Liver (tissue), 8 donors: ENCODE measurements at regions not wholly inside any gene's neighbourhood (a gene's known extent, or its start where the extent isn't known, plus 50 kb on each side); places are given as distances from the start of the nearest gene placed in this dataset.

Source experiments
- DNase-seq: peaks from one replicate; pipeline ENCODE4 v3.0.0-alpha.2; 2017; ENCODE audit warnings: low spot score
- H3K27ac ChIP-seq, 2 donors: one replicate each; pipeline ENCODE4 v1.7.0; 2013; ENCODE audit warnings: inconsistent platforms in 2 of 2, low read length in 2 of 2, control low read depth in 1 of 2, low read depth in 1 of 2, mild to moderate bottlenecking in 1 of 2
- H3K27me3 ChIP-seq, 4 donors: one replicate each; pipeline versions ENCODE4 v1.6.1 to v1.7.0; 2013; ENCODE audit warnings: low read length in 3 of 4, inconsistent platforms in 1 of 4, mild to moderate bottlenecking in 1 of 4, moderate library complexity in 1 of 4; ENCODE audit not compliant: control insufficient read depth in 4 of 4, insufficient read depth in 4 of 4
- H3K36me3 ChIP-seq, 4 donors: one replicate each; pipeline versions ENCODE4 v1.6.1 to v1.7.0; 2013; ENCODE audit warnings: low read length in 3 of 4, mild to moderate bottlenecking in 3 of 4, low read depth in 1 of 4, moderate library complexity in 1 of 4; ENCODE audit not compliant: control insufficient read depth in 4 of 4, insufficient read depth in 3 of 4
- H3K4me1 ChIP-seq, 4 donors: one replicate each; pipeline versions ENCODE4 v1.6.1 to v1.7.0; 2013; ENCODE audit warnings: low read length in 3 of 4, mild to moderate bottlenecking in 3 of 4, moderate library complexity in 1 of 4; ENCODE audit not compliant: control insufficient read depth in 4 of 4, insufficient read depth in 4 of 4
- H3K4me3 ChIP-seq, 3 donors: one replicate each; pipeline versions ENCODE4 v1.6.1 to v1.7.0; 2013; ENCODE audit warnings: low read length in 3 of 3, control low read depth in 1 of 3, low read depth in 1 of 3, mild to moderate bottlenecking in 1 of 3
- H3K9ac ChIP-seq, 2 donors: one replicate each; pipeline ENCODE4 v1.7.0; 2013; ENCODE audit warnings: low read length in 2 of 2, mild to moderate bottlenecking in 2 of 2, moderate library complexity in 2 of 2, control low read depth in 1 of 2, low read depth in 1 of 2
- H3K9me3 ChIP-seq, 4 donors: one replicate each; pipeline versions ENCODE4 v1.6.1 to v1.7.0; 2013; ENCODE audit warnings: low read length in 3 of 4; ENCODE audit not compliant: control insufficient read depth in 4 of 4
- EGR1 ChIP-seq, 2 donors: IDR thresholded peaks; 2 replicates each; pipeline ENCODE4 v1.6.1; 2016 to 2018; ENCODE audit warnings: antibody characterized with exemption in 2 of 2, low read depth in 2 of 2
- FOXA1 ChIP-seq: IDR thresholded peaks from 2 replicates; pipeline ENCODE4 v1.6.1; 2016; ENCODE audit warnings: antibody characterized with exemption
- GABPA ChIP-seq, 2 donors: IDR thresholded peaks in 1 of 2; conservative IDR thresholded peaks in 1 of 2; 2 replicates each; pipeline ENCODE4 v1.6.1; 2016; ENCODE audit warnings: antibody characterized with exemption in 2 of 2, mild to moderate bottlenecking in 1 of 2, moderate library complexity in 1 of 2
- HNF4A ChIP-seq, 2 donors: conservative IDR thresholded peaks; 2 replicates each; pipeline ENCODE4 v1.6.1; 2016; ENCODE audit warnings: antibody characterized with exemption in 2 of 2, mild to moderate bottlenecking in 2 of 2
- HNF4G ChIP-seq: IDR thresholded peaks from 2 replicates; pipeline ENCODE4 v1.6.1; 2016; ENCODE audit warnings: antibody characterized with exemption
- JUND ChIP-seq, 2 donors: IDR thresholded peaks; 2 replicates each; pipeline ENCODE4 v1.6.1; 2016; ENCODE audit warnings: antibody characterized with exemption in 2 of 2
- NR2F2 ChIP-seq: IDR thresholded peaks from 2 replicates; pipeline ENCODE4 v1.6.1; 2016; ENCODE audit warnings: antibody characterized with exemption
- RAD21 ChIP-seq, 2 donors: IDR thresholded peaks; 2 replicates each; pipeline ENCODE4 v1.6.1; 2016; ENCODE audit warnings: antibody characterized with exemption in 2 of 2, mild to moderate bottlenecking in 2 of 2
- RXRA ChIP-seq, 2 donors: IDR thresholded peaks; 2 replicates each; pipeline ENCODE4 v1.6.1; 2017 to 2018; ENCODE audit warnings: antibody characterized with exemption in 2 of 2, mild to moderate bottlenecking in 1 of 2
- SP1 ChIP-seq: IDR thresholded peaks from 2 replicates; pipeline ENCODE4 v1.6.1; 2018; ENCODE audit warnings: antibody characterized with exemption, mild to moderate bottlenecking
- TAF1 ChIP-seq: conservative IDR thresholded peaks from 2 replicates; pipeline ENCODE4 v1.6.1; 2016; ENCODE audit warnings: antibody characterized with exemption, mild to moderate bottlenecking
- YY1 ChIP-seq: IDR thresholded peaks from 2 replicates; pipeline ENCODE4 v1.6.1; 2016; ENCODE audit warnings: antibody characterized with exemption, mild to moderate bottlenecking
- WGBS: extraction: QIAGEN DNeasy Blood & Tissue Kit; methylation state at CpG from one replicate; pipeline ENCODE4 v1.1.7; 2013; 5-methylcytosine and 5-hydroxymethylcytosine counted together
- TF ChIP-seq, protein P1 (sequence below): IDR thresholded peaks from 2 replicates; pipeline ENCODE4 v1.6.1; 2016; ENCODE audit warnings: antibody characterized with exemption
- TF ChIP-seq, protein P2 (sequence below): fragments of 150-350 bp; IDR thresholded peaks from 2 replicates; pipeline ENCODE4 v1.5.1; 2017; ENCODE audit warnings: improper control_type of control experiment, low read depth, low read length; ENCODE audit not compliant: missing input control
- TF ChIP-seq, protein P3 (sequence below): IDR thresholded peaks from 2 replicates; pipeline ENCODE4 v1.6.1; 2016; ENCODE audit warnings: antibody characterized with exemption
- TF ChIP-seq, protein P4 (sequence below): IDR thresholded peaks from 2 replicates; pipeline ENCODE4 v1.6.1; 2016; ENCODE audit warnings: antibody characterized with exemption, mild to moderate bottlenecking
- TF ChIP-seq, protein P5 (sequence below): IDR thresholded peaks from 2 replicates; pipeline ENCODE4 v1.6.1; 2016; ENCODE audit warnings: antibody characterized with exemption
- donor health status: healthy.
- donor health status: healthy.
- donor health status: healthy.
- donor health status: healthy.
- donor health status: healthy.

DNA sequence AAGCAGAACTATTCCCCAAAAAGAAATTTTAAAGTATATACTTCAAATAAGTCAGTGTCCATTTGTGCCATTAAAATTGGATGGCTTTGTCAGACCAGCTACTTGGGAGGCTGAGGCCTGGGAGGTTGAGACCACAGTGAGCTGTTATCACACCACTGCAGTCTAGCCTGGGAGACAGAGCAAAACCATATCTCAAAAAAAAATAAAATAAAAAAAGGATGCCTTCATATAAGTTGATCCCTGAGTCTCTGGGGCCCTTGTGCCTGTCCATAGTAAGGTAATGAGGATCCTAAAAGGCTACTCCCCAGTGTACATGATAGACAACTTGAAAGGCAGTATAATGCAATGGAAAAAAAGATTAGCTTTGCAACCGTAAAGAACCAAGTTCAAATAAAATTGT lies 81.2 kb upstream of the BARHL2 start:
- TF ChIP-seq JUND (IDR thresholded peaks at IDR 0.05) (no peak), GABPA (IDR thresholded peaks at IDR 0.05 in 1 of 2, conservative IDR thresholded peaks at IDR 0.05 in 1 of 2) (no peak), HNF4G (no peak), EGR1 (IDR thresholded peaks at IDR 0.05; ENCODE audit: low read depth in 2 of 2) (no peak), YY1 (no peak), HNF4A (conservative IDR thresholded peaks at IDR 0.05) (no peak)
- TF ChIP-seq, protein P1, sequence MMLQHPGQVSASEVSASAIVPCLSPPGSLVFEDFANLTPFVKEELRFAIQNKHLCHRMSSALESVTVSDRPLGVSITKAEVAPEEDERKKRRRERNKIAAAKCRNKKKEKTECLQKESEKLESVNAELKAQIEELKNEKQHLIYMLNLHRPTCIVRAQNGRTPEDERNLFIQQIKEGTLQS = no peak
- Histone ChIP-seq H3K36me3 (no peaks in the 10 kb centered on the region), H3K27ac (no peak overlapping the region), H3K4me1 (no peaks in the 10 kb centered on the region), H3K9me3 (no peaks in the 10 kb centered on the region), H3K9ac (no peak overlapping the region), H3K4me3 (no peak overlapping the region), H3K27me3 (no peaks in the 10 kb centered on the region)
- 88% methylated on average over 1 of the region's 1 CpG for WGBS
- DNase-seq = no peak

DNA sequence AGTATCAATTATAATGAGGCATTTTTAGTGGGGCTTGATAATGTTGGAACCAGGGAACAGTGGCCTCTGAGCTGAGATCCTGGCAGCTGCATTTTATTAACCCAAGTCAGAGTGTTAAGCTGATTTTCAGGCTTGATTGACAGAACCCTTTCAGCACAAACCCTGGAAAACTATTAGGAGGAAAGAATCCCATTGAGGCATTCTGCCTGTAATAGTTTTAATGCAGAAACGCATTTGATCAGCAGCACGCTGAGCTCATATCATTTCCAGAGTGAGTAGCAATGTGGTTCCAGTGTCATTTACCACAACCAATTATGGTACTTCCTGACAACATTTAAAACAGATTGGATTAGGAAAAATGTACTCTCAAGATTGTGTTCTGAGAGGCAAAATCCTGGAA lies 78.3 kb upstream of the BARHL2 start:
- Histone ChIP-seq H3K4me3 (no peak overlapping the region), H3K9ac (no peak overlapping the region), H3K27ac (no peak overlapping the region), H3K4me1 (no peaks in the 10 kb centered on the region), H3K9me3 (no peaks in the 10 kb centered on the region), H3K36me3 (no peaks in the 10 kb centered on the region), H3K27me3 (no peaks in the 10 kb centered on the region)
- DNase-seq = no peak
- TF ChIP-seq SP1 (no peak), FOXA1 (no peak), HNF4A (conservative IDR thresholded peaks at IDR 0.05) (no peak), NR2F2 (no peak), RAD21 (IDR thresholded peaks at IDR 0.05) (no peak), RXRA (IDR thresholded peaks at IDR 0.05) (no peak), HNF4G (no peak), GABPA (IDR thresholded peaks at IDR 0.05 in 1 of 2, conservative IDR thresholded peaks at IDR 0.05 in 1 of 2) (no peak), EGR1 (IDR thresholded peaks at IDR 0.05; ENCODE audit: low read depth in 2 of 2) (no peak), TAF1 (no peak), JUND (IDR thresholded peaks at IDR 0.05) (no peak), YY1 (no peak)
- TF ChIP-seq, protein P2, sequence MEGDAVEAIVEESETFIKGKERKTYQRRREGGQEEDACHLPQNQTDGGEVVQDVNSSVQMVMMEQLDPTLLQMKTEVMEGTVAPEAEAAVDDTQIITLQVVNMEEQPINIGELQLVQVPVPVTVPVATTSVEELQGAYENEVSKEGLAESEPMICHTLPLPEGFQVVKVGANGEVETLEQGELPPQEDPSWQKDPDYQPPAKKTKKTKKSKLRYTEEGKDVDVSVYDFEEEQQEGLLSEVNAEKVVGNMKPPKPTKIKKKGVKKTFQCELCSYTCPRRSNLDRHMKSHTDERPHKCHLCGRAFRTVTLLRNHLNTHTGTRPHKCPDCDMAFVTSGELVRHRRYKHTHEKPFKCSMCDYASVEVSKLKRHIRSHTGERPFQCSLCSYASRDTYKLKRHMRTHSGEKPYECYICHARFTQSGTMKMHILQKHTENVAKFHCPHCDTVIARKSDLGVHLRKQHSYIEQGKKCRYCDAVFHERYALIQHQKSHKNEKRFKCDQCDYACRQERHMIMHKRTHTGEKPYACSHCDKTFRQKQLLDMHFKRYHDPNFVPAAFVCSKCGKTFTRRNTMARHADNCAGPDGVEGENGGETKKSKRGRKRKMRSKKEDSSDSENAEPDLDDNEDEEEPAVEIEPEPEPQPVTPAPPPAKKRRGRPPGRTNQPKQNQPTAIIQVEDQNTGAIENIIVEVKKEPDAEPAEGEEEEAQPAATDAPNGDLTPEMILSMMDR = no peak
- TF ChIP-seq, protein P1 = no peak
- TF ChIP-seq, protein P3, sequence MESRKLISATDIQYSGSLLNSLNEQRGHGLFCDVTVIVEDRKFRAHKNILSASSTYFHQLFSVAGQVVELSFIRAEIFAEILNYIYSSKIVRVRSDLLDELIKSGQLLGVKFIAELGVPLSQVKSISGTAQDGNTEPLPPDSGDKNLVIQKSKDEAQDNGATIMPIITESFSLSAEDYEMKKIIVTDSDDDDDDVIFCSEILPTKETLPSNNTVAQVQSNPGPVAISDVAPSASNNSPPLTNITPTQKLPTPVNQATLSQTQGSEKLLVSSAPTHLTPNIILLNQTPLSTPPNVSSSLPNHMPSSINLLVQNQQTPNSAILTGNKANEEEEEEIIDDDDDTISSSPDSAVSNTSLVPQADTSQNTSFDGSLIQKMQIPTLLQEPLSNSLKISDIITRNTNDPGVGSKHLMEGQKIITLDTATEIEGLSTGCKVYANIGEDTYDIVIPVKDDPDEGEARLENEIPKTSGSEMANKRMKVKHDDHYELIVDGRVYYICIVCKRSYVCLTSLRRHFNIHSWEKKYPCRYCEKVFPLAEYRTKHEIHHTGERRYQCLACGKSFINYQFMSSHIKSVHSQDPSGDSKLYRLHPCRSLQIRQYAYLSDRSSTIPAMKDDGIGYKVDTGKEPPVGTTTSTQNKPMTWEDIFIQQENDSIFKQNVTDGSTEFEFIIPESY = no peak
- TF ChIP-seq, protein P4, sequence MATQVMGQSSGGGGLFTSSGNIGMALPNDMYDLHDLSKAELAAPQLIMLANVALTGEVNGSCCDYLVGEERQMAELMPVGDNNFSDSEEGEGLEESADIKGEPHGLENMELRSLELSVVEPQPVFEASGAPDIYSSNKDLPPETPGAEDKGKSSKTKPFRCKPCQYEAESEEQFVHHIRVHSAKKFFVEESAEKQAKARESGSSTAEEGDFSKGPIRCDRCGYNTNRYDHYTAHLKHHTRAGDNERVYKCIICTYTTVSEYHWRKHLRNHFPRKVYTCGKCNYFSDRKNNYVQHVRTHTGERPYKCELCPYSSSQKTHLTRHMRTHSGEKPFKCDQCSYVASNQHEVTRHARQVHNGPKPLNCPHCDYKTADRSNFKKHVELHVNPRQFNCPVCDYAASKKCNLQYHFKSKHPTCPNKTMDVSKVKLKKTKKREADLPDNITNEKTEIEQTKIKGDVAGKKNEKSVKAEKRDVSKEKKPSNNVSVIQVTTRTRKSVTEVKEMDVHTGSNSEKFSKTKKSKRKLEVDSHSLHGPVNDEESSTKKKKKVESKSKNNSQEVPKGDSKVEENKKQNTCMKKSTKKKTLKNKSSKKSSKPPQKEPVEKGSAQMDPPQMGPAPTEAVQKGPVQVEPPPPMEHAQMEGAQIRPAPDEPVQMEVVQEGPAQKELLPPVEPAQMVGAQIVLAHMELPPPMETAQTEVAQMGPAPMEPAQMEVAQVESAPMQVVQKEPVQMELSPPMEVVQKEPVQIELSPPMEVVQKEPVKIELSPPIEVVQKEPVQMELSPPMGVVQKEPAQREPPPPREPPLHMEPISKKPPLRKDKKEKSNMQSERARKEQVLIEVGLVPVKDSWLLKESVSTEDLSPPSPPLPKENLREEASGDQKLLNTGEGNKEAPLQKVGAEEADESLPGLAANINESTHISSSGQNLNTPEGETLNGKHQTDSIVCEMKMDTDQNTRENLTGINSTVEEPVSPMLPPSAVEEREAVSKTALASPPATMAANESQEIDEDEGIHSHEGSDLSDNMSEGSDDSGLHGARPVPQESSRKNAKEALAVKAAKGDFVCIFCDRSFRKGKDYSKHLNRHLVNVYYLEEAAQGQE = no peak
- TF ChIP-seq, protein P5, sequence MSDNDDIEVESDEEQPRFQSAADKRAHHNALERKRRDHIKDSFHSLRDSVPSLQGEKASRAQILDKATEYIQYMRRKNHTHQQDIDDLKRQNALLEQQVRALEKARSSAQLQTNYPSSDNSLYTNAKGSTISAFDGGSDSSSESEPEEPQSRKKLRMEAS = no peak
- WGBS = 80% methylated on average over 2 of the region's 2 CpGs
